T-helper 17 cell (primary cell): ENCODE measurements at regions not wholly inside any gene's neighbourhood (a gene's known extent, or its start where the extent isn't known, plus 50 kb on each side); places are given as distances from the start of the nearest gene placed in this dataset.
"Not testable (repeated sequence)": the region's sequence is repeated elsewhere in the genome, so short reads cannot be mapped to it uniquely, and the experiment has no call there.

Experiments
- ATAC-seq: fragments of 150-1000 bp; cut with Tn5 transposase; 2 replicates; pipeline ENCODE4 v1.10.0; 2021; ENCODE audit warnings: mild to moderate bottlenecking, moderate library complexity
- DNase-seq, 3 donors: peaks; one replicate each; pipeline versions ENCODE4 v3.0.0 to v3.0.0-alpha.2; 2020 to 2021
- H3K9me3 ChIP-seq: one replicate; pipeline ENCODE4 v1.7.0; 2013; ENCODE audit warnings: low read length, mild to moderate bottlenecking; ENCODE audit not compliant: control insufficient read depth, poor library complexity, severe bottlenecking
- H3K27ac Mint-ChIP-seq: one replicate; pipeline ENCODE4 v1.8.0; 2022; ENCODE audit warnings: mild to moderate bottlenecking, moderate library complexity, mixed read lengths
- H3K27me3 Mint-ChIP-seq: one replicate; pipeline ENCODE4 v1.8.0; 2022; ENCODE audit warnings: mixed read lengths
- H3K36me3 Mint-ChIP-seq: one replicate; pipeline ENCODE4 v1.8.0; 2022; ENCODE audit warnings: low read depth, mixed read lengths
- H3K4me1 Mint-ChIP-seq: one replicate; pipeline ENCODE4 v1.8.0; 2022; ENCODE audit warnings: mild to moderate bottlenecking, mixed read lengths
- H3K4me3 Mint-ChIP-seq: one replicate; pipeline ENCODE4 v1.8.0; 2022; ENCODE audit warnings: mild to moderate bottlenecking, moderate library complexity, mixed read lengths

GRCh38 chr5:39697881-39698280 lies 273.1 kb upstream of the DAB2 start:
- no peaks in the 10 kb centered on the region for H3K9me3 ChIP-seq
- Mint-ChIP-seq H3K36me3 (peaks cover 2% of the 10 kb centered on the region), H3K4me1 (peaks cover 2% of the 10 kb centered on the region), H3K27ac (no peak overlapping the region), H3K27me3 (peaks cover 20% of the 10 kb centered on the region), H3K4me3 (no peak overlapping the region)
- ATAC-seq (no peak), DNase-seq (no peak)

GRCh38 chr5:39696672-39697398 lies 272.1 kb upstream of the DAB2 start:
- H3K36me3 Mint-ChIP-seq, result peaks cover 2% of the 10 kb centered on the region
- H3K4me3 Mint-ChIP-seq, result no peak overlapping the region
- H3K4me1 Mint-ChIP-seq, result peaks cover 2% of the 10 kb centered on the region
- H3K9me3 ChIP-seq, result no peaks in the 10 kb centered on the region
- H3K27me3 Mint-ChIP-seq, result peaks cover 27% of the 10 kb centered on the region
- H3K27ac Mint-ChIP-seq, result no peak overlapping the region
- DNase-seq (no peak), ATAC-seq (no peak)

- Mint-ChIP-seq H3K4me1 (peaks cover 2% of the 10 kb centered on the region), H3K27ac (no peak overlapping the region), H3K36me3 (peaks cover 2% of the 10 kb centered on the region), H3K27me3 (peaks cover 40% of the 10 kb centered on the region), H3K4me3 (no peak overlapping the region)
- H3K9me3 ChIP-seq, result no peaks in the 10 kb centered on the region
- ATAC-seq (no peak), DNase-seq (no peak)
These were observed 267.2 kb upstream of the DAB2 start for GRCh38 chr5:39691993-39692392.

GRCh38 chr5:39691136-39691535 lies 266.4 kb upstream of the DAB2 start:
- Mint-ChIP-seq H3K4me1 (peaks cover 2% of the 10 kb centered on the region), H3K36me3 (peaks cover 2% of the 10 kb centered on the region), H3K27me3 (peaks cover 40% of the 10 kb centered on the region), H3K27ac (no peak overlapping the region), H3K4me3 (no peak overlapping the region)
- DNase-seq (no peak), ATAC-seq (no peak)
- no peaks in the 10 kb centered on the region for H3K9me3 ChIP-seq

GRCh38 chr5:39689919-39690318 lies 265.1 kb upstream of the DAB2 start:
- H3K4me3 Mint-ChIP-seq, result no peak overlapping the region
- no peaks in the 10 kb centered on the region for H3K9me3 ChIP-seq
- no peak overlapping the region for H3K27ac Mint-ChIP-seq
- no peak for DNase-seq
- peaks cover 36% of the 10 kb centered on the region for H3K27me3 Mint-ChIP-seq
- H3K36me3 Mint-ChIP-seq, result peaks cover 2% of the 10 kb centered on the region
- ATAC-seq, result no peak
- H3K4me1 Mint-ChIP-seq, result no peaks in the 10 kb centered on the region

GRCh38 chr5:39687924-39688323 lies 263.1 kb upstream of the DAB2 start:
- DNase-seq, H3K4me1 Mint-ChIP-seq, H3K9me3 ChIP-seq, H3K4me3 Mint-ChIP-seq, ATAC-seq, H3K36me3 Mint-ChIP-seq, H3K27ac Mint-ChIP-seq: not testable (repeated sequence)
- H3K27me3 Mint-ChIP-seq, result peaks cover 21% of the 10 kb centered on the region

GRCh38 chr5:39680213-39680612 lies 255.4 kb upstream of the DAB2 start:
- DNase-seq (no peak), ATAC-seq (no peak)
- no peaks in the 10 kb centered on the region for H3K4me1 Mint-ChIP-seq
- H3K27ac Mint-ChIP-seq, result no peak overlapping the region
- H3K4me3 Mint-ChIP-seq, result no peak overlapping the region
- H3K36me3 Mint-ChIP-seq, result no peaks in the 10 kb centered on the region
- H3K27me3 Mint-ChIP-seq, result peaks cover 19% of the 10 kb centered on the region
- H3K9me3 ChIP-seq, result no peaks in the 10 kb centered on the region

GRCh38 chr5:39678534-39678933 lies 253.8 kb upstream of the DAB2 start:
- ATAC-seq, result no peak
- Mint-ChIP-seq H3K27ac (no peak overlapping the region), H3K4me3 (no peak overlapping the region), H3K4me1 (no peaks in the 10 kb centered on the region), H3K36me3 (no peaks in the 10 kb centered on the region), H3K27me3 (peaks cover 23% of the 10 kb centered on the region)
- no peaks in the 10 kb centered on the region for H3K9me3 ChIP-seq
- DNase-seq, result no peak

GRCh38 chr5:39675676-39676075 lies 250.9 kb upstream of the DAB2 start:
- Mint-ChIP-seq H3K36me3 (no peaks in the 10 kb centered on the region), H3K27me3 (peaks cover 23% of the 10 kb centered on the region), H3K27ac (no peak overlapping the region), H3K4me3 (no peak overlapping the region), H3K4me1 (no peaks in the 10 kb centered on the region)
- ATAC-seq, result no peak
- DNase-seq, result no peak
- no peaks in the 10 kb centered on the region for H3K9me3 ChIP-seq

- no peak for DNase-seq
- no peaks in the 10 kb centered on the region for H3K36me3 Mint-ChIP-seq
- no peaks in the 10 kb centered on the region for H3K4me1 Mint-ChIP-seq
These were observed 249.7 kb upstream of the DAB2 start for GRCh38 chr5:39674209-39675082.

GRCh38 chr5:39671561-39671961 lies 246.8 kb upstream of the DAB2 start:
- H3K27ac Mint-ChIP-seq, result no peak overlapping the region
- H3K9me3 ChIP-seq, result no peaks in the 10 kb centered on the region
- no peak overlapping the region for H3K4me3 Mint-ChIP-seq
- DNase-seq (no peak), ATAC-seq (no peak)
- no peaks in the 10 kb centered on the region for H3K4me1 Mint-ChIP-seq
- peaks cover 16% of the 10 kb centered on the region for H3K27me3 Mint-ChIP-seq
- no peaks in the 10 kb centered on the region for H3K36me3 Mint-ChIP-seq

More at GRCh38 chr5:39674209-39675082, 249.7 kb upstream of the DAB2 start:
- ATAC-seq, result no peak
- Mint-ChIP-seq H3K27ac (no peak overlapping the region), H3K4me3 (no peak overlapping the region), H3K27me3 (peaks cover 16% of the 10 kb centered on the region)
- no peaks in the 10 kb centered on the region for H3K9me3 ChIP-seq

- ATAC-seq (no peak), DNase-seq (no peak)
- H3K9me3 ChIP-seq, result no peaks in the 10 kb centered on the region
- no peak overlapping the region for H3K27ac Mint-ChIP-seq
- H3K27me3 Mint-ChIP-seq, result peaks cover 16% of the 10 kb centered on the region
- H3K4me1 Mint-ChIP-seq, result no peaks in the 10 kb centered on the region
- H3K36me3 Mint-ChIP-seq, result no peaks in the 10 kb centered on the region
- H3K4me3 Mint-ChIP-seq, result no peak overlapping the region
These were observed 246.2 kb upstream of the DAB2 start for GRCh38 chr5:39670955-39671354.

GRCh38 chr5:39670391-39670790 lies 245.6 kb upstream of the DAB2 start:
- no peak overlapping the region for H3K27ac Mint-ChIP-seq
- H3K36me3 Mint-ChIP-seq, result no peaks in the 10 kb centered on the region
- no peak for DNase-seq
- ATAC-seq, result no peak
- no peaks in the 10 kb centered on the region for H3K4me1 Mint-ChIP-seq
- no peak overlapping the region for H3K4me3 Mint-ChIP-seq
- H3K27me3 Mint-ChIP-seq, result peaks cover 11% of the 10 kb centered on the region
- H3K9me3 ChIP-seq, result no peaks in the 10 kb centered on the region
